NB4 (cell line): ENCODE measurements at regions not wholly inside any gene's neighbourhood (a gene's known extent, or its start where the extent isn't known, plus 50 kb on each side); places are given as distances from the start of the nearest gene placed in this dataset.

Experiments used
- CTCF ChIP-seq: IDR thresholded peaks from one replicate; pipeline ENCODE4 v1.5.1; 2012; ENCODE audit warnings: low read depth, low read length
- MAX ChIP-seq: IDR thresholded peaks from 2 replicates; pipeline ENCODE4 v1.6.1; 2011; ENCODE audit warnings: low read depth, low read length
- MYC ChIP-seq: IDR thresholded peaks from 2 replicates; pipeline ENCODE4 v1.6.1; 2011; ENCODE audit warnings: low read depth, low read length
- POLR2A ChIP-seq: IDR thresholded peaks from 2 replicates; pipeline ENCODE4 v1.6.1; 2011; ENCODE audit warnings: mild to moderate bottlenecking; ENCODE audit not compliant: insufficient read length; ENCODE audit errors: extremely low read depth

DNA sequence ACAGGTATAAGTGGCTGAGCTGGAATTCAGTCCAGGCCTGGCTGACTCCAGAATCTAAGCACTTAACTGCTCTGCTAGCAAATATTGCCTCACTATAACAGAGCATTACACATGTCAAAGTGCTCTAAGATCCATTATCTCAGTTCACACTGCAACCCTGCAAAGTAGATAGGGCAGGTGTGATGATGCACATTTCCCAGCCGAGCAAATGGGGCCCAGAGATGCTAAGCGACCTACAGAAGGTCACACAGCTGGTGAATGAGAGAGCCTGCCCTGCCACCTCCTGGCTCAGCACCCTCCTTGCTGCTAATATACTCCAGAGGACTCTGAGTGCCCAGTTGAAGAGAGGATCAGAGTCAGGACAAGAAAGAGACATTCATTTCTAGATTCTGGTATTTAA is 73.6 kb upstream of the CCL1 start:
- TF ChIP-seq CTCF (no peak), POLR2A (no peak), MAX (no peak), MYC (no peak)
